ENCODE measurements at regions not wholly inside any gene's neighbourhood (a gene's known extent, or its start where the extent isn't known, plus 50 kb on each side); places are given as distances from the start of the nearest gene placed in this dataset.
A peak's percentile ranks its signal among the peaks of the same experiment; 100 is the strongest.
"Not testable (repeated sequence)": the region's sequence is repeated elsewhere in the genome, so short reads cannot be mapped to it uniquely, and the experiment has no call there.

- WGBS (ENCODE audit: insufficient coverage) = 87% methylated on average over 3 of the region's 4 CpGs
- H3K27me3 Mint-ChIP-seq (ENCODE audit: low read depth in 2 of 2) = no peaks in the 10 kb centered on the region
- no peak for TF ChIP-seq CTCF (IDR thresholded peaks at IDR 0.05)
These were observed 233.5 kb upstream of the NRIP1 start for GRCh38 chr21:15298306-15298705.

GRCh38 chr21:15298755-15299154 is 234.0 kb upstream of the NRIP1 start:
- not testable (repeated sequence) for H3K27me3 Mint-ChIP-seq (ENCODE audit: low read depth in 2 of 2); ATAC-seq
- 93% methylated on average over 5 of the region's 8 CpGs for WGBS (ENCODE audit: insufficient coverage)

More at GRCh38 chr21:15298306-15298705, 233.5 kb upstream of the NRIP1 start:
- Histone ChIP-seq H3K36me3 (ENCODE audit: control insufficient read depth, insufficient read depth, low read length) (no peaks in the 10 kb centered on the region), H3K27me3 (ENCODE audit: control insufficient read depth, insufficient read depth, low read length) (no peaks in the 10 kb centered on the region), H3K4me3 (ENCODE audit: low read length) (no peak overlapping the region), H3K9me3 (ENCODE audit: control insufficient read depth, insufficient read depth, low read length) (peaks cover 5% of the 10 kb centered on the region), H3K27ac (ENCODE audit: low read length) (no peak overlapping the region), H3K4me1 (ENCODE audit: control insufficient read depth, insufficient read depth, low read length) (no peaks in the 10 kb centered on the region)
- DNase-seq (no peak), ATAC-seq (no peak)
- H3K9me3 Mint-ChIP-seq = no peaks in the 10 kb centered on the region
- H3K27ac Mint-ChIP-seq = no peak overlapping the region
- intact Hi-C loops (cut with micrococcal nuclease) = no loop called here
- no peak overlapping the region for H3K4me3 Mint-ChIP-seq
- H3K36me3 Mint-ChIP-seq = no peaks in the 10 kb centered on the region
- no peaks in the 10 kb centered on the region for H3K4me1 Mint-ChIP-seq

GRCh38 chr21:15300131-15300530 is 235.3 kb upstream of the NRIP1 start:
- Histone ChIP-seq H3K36me3 (ENCODE audit: control insufficient read depth, insufficient read depth, low read length) (no peaks in the 10 kb centered on the region), H3K9me3 (ENCODE audit: control insufficient read depth, insufficient read depth, low read length) (peaks cover 5% of the 10 kb centered on the region), H3K4me1 (ENCODE audit: control insufficient read depth, insufficient read depth, low read length) (no peaks in the 10 kb centered on the region), H3K27me3 (ENCODE audit: control insufficient read depth, insufficient read depth, low read length) (no peaks in the 10 kb centered on the region), H3K4me3 (ENCODE audit: low read length) (no peak overlapping the region), H3K27ac (ENCODE audit: low read length) (no peak overlapping the region)
- H3K9me3 Mint-ChIP-seq = no peaks in the 10 kb centered on the region
- no peaks in the 10 kb centered on the region for H3K36me3 Mint-ChIP-seq
- ATAC-seq (no peak), DNase-seq (no peak)
- no peak overlapping the region for H3K27ac Mint-ChIP-seq
- intact Hi-C loops (cut with micrococcal nuclease) = no loop called here
- H3K4me1 Mint-ChIP-seq = no peaks in the 10 kb centered on the region
- H3K27me3 Mint-ChIP-seq (ENCODE audit: low read depth in 2 of 2) = no peaks in the 10 kb centered on the region
- WGBS (ENCODE audit: insufficient coverage) = 94% methylated on average over 2 of the region's 2 CpGs
- no peak for TF ChIP-seq CTCF (IDR thresholded peaks at IDR 0.05)
- no peak overlapping the region for H3K4me3 Mint-ChIP-seq

More at GRCh38 chr21:15298755-15299154, 234.0 kb upstream of the NRIP1 start:
- H3K36me3 Mint-ChIP-seq; H3K4me3 Mint-ChIP-seq; H3K27ac Mint-ChIP-seq; H3K27ac ChIP-seq (ENCODE audit: low read length); DNase-seq; intact Hi-C loops (cut with micrococcal nuclease); H3K36me3 ChIP-seq (ENCODE audit: control insufficient read depth, insufficient read depth, low read length); H3K4me1 Mint-ChIP-seq; H3K4me3 ChIP-seq (ENCODE audit: low read length); H3K9me3 ChIP-seq (ENCODE audit: control insufficient read depth, insufficient read depth, low read length); H3K9me3 Mint-ChIP-seq; H3K4me1 ChIP-seq (ENCODE audit: control insufficient read depth, insufficient read depth, low read length); H3K27me3 ChIP-seq (ENCODE audit: control insufficient read depth, insufficient read depth, low read length): not testable (repeated sequence)

GRCh38 chr21:15301014-15301413 is 236.2 kb upstream of the NRIP1 start:
- Mint-ChIP-seq H3K27ac (no peak overlapping the region), H3K9me3 (no peaks in the 10 kb centered on the region), H3K36me3 (no peaks in the 10 kb centered on the region), H3K27me3 (ENCODE audit: low read depth in 2 of 2) (no peaks in the 10 kb centered on the region), H3K4me1 (no peaks in the 10 kb centered on the region), H3K4me3 (no peak overlapping the region)
- H3K27me3 ChIP-seq (ENCODE audit: control insufficient read depth, insufficient read depth, low read length) = no peaks in the 10 kb centered on the region
- DNase-seq (peak in 1 of 2 donors; percentile 6), ATAC-seq (no peak)
- H3K9me3 ChIP-seq (ENCODE audit: control insufficient read depth, insufficient read depth, low read length) = peaks cover 5% of the 10 kb centered on the region
- intact Hi-C loops (cut with micrococcal nuclease) = no loop called here
- no peaks in the 10 kb centered on the region for H3K36me3 ChIP-seq (ENCODE audit: control insufficient read depth, insufficient read depth, low read length)
- no peak for TF ChIP-seq CTCF (IDR thresholded peaks at IDR 0.05)
- no peak overlapping the region for H3K4me3 ChIP-seq (ENCODE audit: low read length)
- no peak overlapping the region for H3K27ac ChIP-seq (ENCODE audit: low read length)
- WGBS (ENCODE audit: insufficient coverage) = 83% methylated on average over 3 of the region's 3 CpGs
- no peaks in the 10 kb centered on the region for H3K4me1 ChIP-seq (ENCODE audit: control insufficient read depth, insufficient read depth, low read length)
